SK-N-SH (cell line): ENCODE measurements at regions not wholly inside any gene's neighbourhood (a gene's known extent, or its start where the extent isn't known, plus 50 kb on each side); places are given as distances from the start of the nearest gene placed in this dataset.

ENCODE experiments used
- small RNA-seq, 7 experiments: library from RNA; depleted of rRNA; stranded (forward); fragments of <200 nt; gene quantifications; one replicate each; pipeline ENCODE3, GENCODE V24; 2012
- TF ChIP-seq, protein P1 (sequence below): fragments of 150-350 bp; IDR thresholded peaks from 2 replicates; pipeline ENCODE4 v1.6.1; 2016; ENCODE audit warnings: mild to moderate bottlenecking, low read depth, low read length

GRCh38 chr4:10167201-10167600 is 50.6 kb upstream of the WDR1 start (continued):
- TF ChIP-seq, protein P1, sequence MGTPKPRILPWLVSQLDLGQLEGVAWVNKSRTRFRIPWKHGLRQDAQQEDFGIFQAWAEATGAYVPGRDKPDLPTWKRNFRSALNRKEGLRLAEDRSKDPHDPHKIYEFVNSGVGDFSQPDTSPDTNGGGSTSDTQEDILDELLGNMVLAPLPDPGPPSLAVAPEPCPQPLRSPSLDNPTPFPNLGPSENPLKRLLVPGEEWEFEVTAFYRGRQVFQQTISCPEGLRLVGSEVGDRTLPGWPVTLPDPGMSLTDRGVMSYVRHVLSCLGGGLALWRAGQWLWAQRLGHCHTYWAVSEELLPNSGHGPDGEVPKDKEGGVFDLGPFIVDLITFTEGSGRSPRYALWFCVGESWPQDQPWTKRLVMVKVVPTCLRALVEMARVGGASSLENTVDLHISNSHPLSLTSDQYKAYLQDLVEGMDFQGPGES, result no peak

Small RNA genes lying in the stretch of these regions (small RNA-seq; reads per million reads assigned to genes)
- 0 reads per million in 7 experiments for gene AC006499.8
